ENCODE measurements at regions not wholly inside any gene's neighbourhood (a gene's known extent, or its start where the extent isn't known, plus 50 kb on each side); places are given as distances from the start of the nearest gene placed in this dataset.
"Not testable (repeated sequence)": the region's sequence is repeated elsewhere in the genome, so short reads cannot be mapped to it uniquely, and the experiment has no call there.

DNA sequence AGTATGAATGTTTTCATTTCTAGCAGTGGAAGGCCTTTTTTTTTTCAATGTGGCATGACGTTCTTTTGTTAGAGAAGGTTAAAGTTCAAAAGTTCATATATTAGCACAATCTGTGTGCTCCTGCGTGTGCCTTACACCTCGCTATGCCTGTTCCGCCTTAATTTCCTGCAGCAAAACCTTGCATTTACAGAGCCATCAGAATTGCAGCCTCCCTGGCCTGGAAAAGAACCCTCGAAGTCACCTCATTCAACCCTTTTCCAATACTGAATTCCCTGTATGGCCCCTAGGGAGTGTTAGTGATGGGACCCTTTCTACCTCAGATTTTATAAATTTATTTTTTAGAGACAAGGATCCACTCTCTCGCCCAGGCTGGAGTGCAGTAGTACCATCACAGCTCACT, 103.5 kb upstream of the ZNF438 start:
- Histone ChIP-seq H3K27ac (ENCODE audit: low read depth, low read length) (no peak overlapping the region), H3K27me3 (ENCODE audit: insufficient read depth, low read length) (no peaks in the 10 kb centered on the region), H3K36me3 (ENCODE audit: insufficient read depth, low read length) (no peaks in the 10 kb centered on the region), H3K4me3 (ENCODE audit: low read length in 2 of 2) (no peak overlapping the region), H3K9me3 (ENCODE audit: control insufficient read depth in 1 of 2, low read length in 2 of 2) (no peaks in the 10 kb centered on the region), H3K4me1 (ENCODE audit: insufficient read depth, low read length) (peaks cover 37% of the 10 kb centered on the region)
- intact Hi-C loops (cut with micrococcal nuclease): no loop called here
- ChIA-PET CTCF (ENCODE audit: partially characterized antibody) (interaction anchor here (0.9 kb wide), 1 partner anchor 52 kb away, joined by 3 read pairs; no protein-coding TSS in a partner anchor), POLR2A (ENCODE audit: partially characterized antibody) (no interaction called here)
- no peaks in the 10 kb centered on the region for H3K27me3 Mint-ChIP-seq
- no peak for DNase-seq
- peak overlapping the region; percentile 31 to 89 (median 70) for H3K27ac Mint-ChIP-seq
- H3K4me3 Mint-ChIP-seq: peak overlapping the region; percentile 42 to 85 (median 80)
- H3K9me3 Mint-ChIP-seq: no peaks in the 10 kb centered on the region
- H3K36me3 Mint-ChIP-seq: no peaks in the 10 kb centered on the region
- peaks cover 23 to 51% (median 35%) of the 10 kb centered on the region in 4 donors for H3K4me1 Mint-ChIP-seq

DNA sequence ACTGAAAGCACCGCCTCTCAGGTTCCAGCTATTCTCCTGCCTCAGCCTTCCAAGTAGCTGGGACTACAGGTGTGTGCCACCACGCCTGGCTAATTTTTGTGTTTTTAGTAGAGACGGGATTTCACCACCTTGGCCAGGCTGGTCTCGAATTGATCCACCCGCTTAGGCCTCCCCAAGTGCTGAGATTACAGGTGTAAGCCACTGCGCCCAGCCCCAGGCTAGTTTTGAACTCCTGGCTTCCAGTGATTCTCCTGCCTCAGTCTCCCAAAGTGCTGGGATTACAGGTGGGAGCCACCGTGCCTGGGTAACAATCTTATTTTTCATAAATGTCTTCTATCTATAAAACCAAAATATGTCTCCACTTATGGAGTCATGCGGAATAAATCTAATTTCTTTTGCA, 104.1 kb upstream of the ZNF438 start:
- H3K27ac ChIP-seq (ENCODE audit: low read depth, low read length); H3K36me3 Mint-ChIP-seq; H3K9me3 ChIP-seq (ENCODE audit: control insufficient read depth in 1 of 2, low read length in 2 of 2); H3K27me3 ChIP-seq (ENCODE audit: insufficient read depth, low read length); intact Hi-C loops (cut with micrococcal nuclease); H3K9me3 Mint-ChIP-seq; H3K36me3 ChIP-seq (ENCODE audit: insufficient read depth, low read length); H3K27me3 Mint-ChIP-seq; H3K4me3 ChIP-seq (ENCODE audit: low read length in 2 of 2); DNase-seq: not testable (repeated sequence)
- Mint-ChIP-seq H3K4me3 (peak overlapping the region in 4 of 8 donors; percentile 15 to 34 (median 24)), H3K4me1 (peaks cover 23 to 51% (median 35%) of the 10 kb centered on the region in 4 donors), H3K27ac (peak overlapping the region in 6 of 7 donors; percentile 12 to 91 (median 31))
- H3K4me1 ChIP-seq (ENCODE audit: insufficient read depth, low read length): peaks cover 37% of the 10 kb centered on the region
- ChIA-PET POLR2A (ENCODE audit: partially characterized antibody) (interaction anchor here (1.6 kb wide), 1 partner anchor 104 kb away, joined by 7 read pairs; the partner anchor contains the start of gene ZNF438), CTCF (ENCODE audit: partially characterized antibody) (interaction anchor here (0.8 kb wide), 1 partner anchor 104 kb away, joined by 3 read pairs; the partner anchor contains the start of gene ZNF438)

DNA sequence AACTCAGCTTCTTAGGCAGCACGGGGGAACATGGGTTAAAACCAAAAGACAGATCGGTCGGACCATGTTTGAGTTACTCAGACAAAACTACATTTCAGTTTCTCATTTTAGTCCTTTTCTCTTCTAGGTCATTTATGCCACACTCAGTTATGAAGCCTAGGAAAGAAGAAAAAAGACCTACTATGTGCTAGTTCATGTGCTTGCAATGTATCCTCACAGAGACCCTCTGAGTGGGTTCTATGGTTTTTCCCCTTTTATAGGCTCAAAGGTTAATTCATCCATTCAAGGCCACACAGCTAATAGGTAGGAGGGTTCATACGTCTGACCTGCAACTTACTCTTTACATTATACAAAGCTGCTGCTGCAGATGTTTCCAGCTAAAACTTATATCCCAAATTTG, 104.7 kb upstream of the ZNF438 start:
- Histone ChIP-seq H3K36me3 (ENCODE audit: insufficient read depth, low read length) (no peaks in the 10 kb centered on the region), H3K4me3 (ENCODE audit: low read length in 2 of 2) (no peak overlapping the region), H3K27me3 (ENCODE audit: insufficient read depth, low read length) (no peaks in the 10 kb centered on the region), H3K4me1 (ENCODE audit: insufficient read depth, low read length) (peaks cover 37% of the 10 kb centered on the region), H3K9me3 (ENCODE audit: control insufficient read depth in 1 of 2, low read length in 2 of 2) (no peaks in the 10 kb centered on the region), H3K27ac (ENCODE audit: low read depth, low read length) (no peak overlapping the region)
- Mint-ChIP-seq H3K4me1 (peaks cover 23 to 51% (median 35%) of the 10 kb centered on the region in 4 donors), H3K27me3 (no peaks in the 10 kb centered on the region), H3K36me3 (no peaks in the 10 kb centered on the region), H3K27ac (peak overlapping the region in 5 of 7 donors; percentile 17 to 91 (median 45)), H3K4me3 (peak overlapping the region in 2 of 8 donors; percentile 6 to 15), H3K9me3 (no peaks in the 10 kb centered on the region)
- POLR2A ChIA-PET (ENCODE audit: partially characterized antibody): interaction anchor here (1.6 kb wide), 1 partner anchor 104 kb away, joined by 7 read pairs; the partner anchor contains the start of gene ZNF438
- intact Hi-C loops (cut with micrococcal nuclease): no loop called here
- DNase-seq: no peak
- CTCF ChIA-PET (ENCODE audit: partially characterized antibody): interaction anchor here (0.8 kb wide), 1 partner anchor 105 kb away, joined by 3 read pairs; the partner anchor contains the start of gene ZNF438

DNA sequence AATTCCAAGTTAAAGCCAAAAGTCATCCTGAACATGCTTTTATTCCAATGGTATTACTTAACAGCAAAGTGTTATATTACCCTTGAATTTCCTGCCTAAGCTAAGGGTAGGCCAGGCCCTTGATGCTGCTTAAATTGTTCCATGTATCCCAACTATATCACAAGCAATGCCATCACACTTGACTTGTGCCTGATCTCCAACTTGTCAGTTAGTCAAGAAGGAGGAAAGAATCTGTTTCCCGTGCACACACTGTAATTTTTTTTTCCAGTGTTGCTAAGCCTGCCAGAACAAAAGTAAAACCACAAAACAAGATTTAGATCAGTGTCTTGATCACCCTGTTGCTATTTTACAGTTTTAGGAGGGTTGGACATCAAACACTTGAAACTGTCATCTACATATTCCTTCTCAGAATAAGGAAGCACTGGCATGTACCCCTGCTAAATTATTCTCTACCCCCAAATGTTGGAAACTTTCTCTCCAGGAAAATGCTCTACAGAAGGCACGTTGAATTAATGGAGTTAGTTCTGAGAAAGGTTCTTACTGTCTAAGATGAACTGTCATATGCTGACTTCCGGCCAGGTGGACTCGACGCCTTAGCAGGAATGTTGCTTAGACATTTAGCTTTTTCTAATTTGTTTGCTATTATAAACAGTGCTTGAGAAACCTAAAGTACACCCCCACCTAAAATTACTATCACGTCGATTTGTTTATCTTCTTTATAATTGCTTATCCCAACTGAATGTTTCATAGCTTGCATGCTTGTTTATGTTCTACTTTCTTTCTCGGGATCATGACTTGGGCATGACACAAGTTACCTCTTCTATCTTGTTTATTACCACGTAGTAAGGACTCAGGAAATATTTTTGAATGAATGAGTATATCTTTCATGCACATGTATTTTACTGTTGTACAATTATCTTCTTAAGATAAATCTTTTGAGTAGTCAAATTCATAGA, 105.5 kb upstream of the ZNF438 start:
- Histone ChIP-seq H3K4me1 (ENCODE audit: insufficient read depth, low read length) (peaks cover 37% of the 10 kb centered on the region), H3K9me3 (ENCODE audit: control insufficient read depth in 1 of 2, low read length in 2 of 2) (no peaks in the 10 kb centered on the region), H3K36me3 (ENCODE audit: insufficient read depth, low read length) (no peaks in the 10 kb centered on the region), H3K4me3 (ENCODE audit: low read length in 2 of 2) (no peak overlapping the region), H3K27ac (ENCODE audit: low read depth, low read length) (no peak overlapping the region), H3K27me3 (ENCODE audit: insufficient read depth, low read length) (no peaks in the 10 kb centered on the region)
- peak overlapping the region; percentile 18 to 91 (median 59) for H3K27ac Mint-ChIP-seq
- no peaks in the 10 kb centered on the region for H3K36me3 Mint-ChIP-seq
- ChIA-PET CTCF (ENCODE audit: partially characterized antibody) (no interaction called here), POLR2A (ENCODE audit: partially characterized antibody) (interaction anchor here (1.3 to 1.6 kb wide), 2 partner anchors 105 kb away, joined by 5 to 7 read pairs; partner anchors contain the start of gene ZNF438)
- peak overlapping the region; percentile 5 to 53 (median 26) for H3K4me3 Mint-ChIP-seq
- intact Hi-C loops (cut with micrococcal nuclease): no loop called here
- H3K9me3 Mint-ChIP-seq: no peaks in the 10 kb centered on the region
- peak in 4 of 5 donors; percentile 20 to 31 (median 27) for DNase-seq
- H3K27me3 Mint-ChIP-seq: no peaks in the 10 kb centered on the region
- H3K4me1 Mint-ChIP-seq: peaks cover 23 to 51% (median 35%) of the 10 kb centered on the region in 4 donors

DNA sequence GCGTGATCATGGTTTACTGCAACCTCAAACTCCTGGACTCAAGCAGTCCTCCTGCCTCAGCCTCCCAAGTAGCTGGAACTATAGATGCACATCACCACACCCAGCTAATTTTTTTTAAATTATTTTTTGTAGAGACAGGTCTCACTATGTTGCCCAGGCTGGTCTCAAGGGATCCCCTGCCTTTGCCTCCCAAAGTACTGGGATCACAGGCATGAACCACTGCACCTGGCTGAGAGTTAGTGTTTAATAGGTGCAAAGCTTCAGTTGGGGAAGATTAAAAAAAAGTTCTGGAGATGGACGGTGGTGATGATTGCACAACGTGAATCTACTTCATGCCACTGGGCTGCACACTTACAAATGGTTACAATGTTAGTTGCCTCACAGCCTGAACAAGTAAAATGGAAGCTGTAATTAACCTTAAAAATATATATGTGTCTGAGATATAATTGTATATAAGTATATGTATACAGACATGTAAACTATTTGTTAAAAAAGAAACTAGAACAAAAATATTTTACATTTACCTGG, 106.4 kb upstream of the ZNF438 start:
- H3K27me3 ChIP-seq (ENCODE audit: insufficient read depth, low read length): no peaks in the 10 kb centered on the region
- no peak for DNase-seq
- POLR2A ChIA-PET (ENCODE audit: partially characterized antibody): interaction anchor here (1.3 kb wide), 1 partner anchor 106 kb away, joined by 5 read pairs; the partner anchor contains the start of gene ZNF438

DNA sequence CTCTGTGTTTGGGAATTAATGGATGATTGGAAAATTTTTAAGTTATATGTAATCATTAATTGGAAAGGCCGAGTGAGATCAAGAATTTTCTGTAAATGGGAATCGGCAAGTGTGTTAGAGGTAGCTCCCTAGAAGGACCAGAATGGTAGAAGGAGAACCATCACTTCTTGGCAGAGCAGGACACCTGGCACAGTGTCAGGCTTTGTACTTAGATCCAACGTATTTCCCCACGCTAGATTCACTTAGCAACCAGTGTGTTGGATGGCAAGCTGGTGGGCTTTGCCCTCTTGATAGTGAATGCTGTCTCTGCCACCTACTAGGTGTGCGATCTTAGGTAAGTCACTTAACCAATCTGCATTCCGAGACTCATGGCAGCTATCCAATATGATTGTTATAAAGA, 107.8 kb upstream of the ZNF438 start:
- Histone ChIP-seq H3K27me3 (ENCODE audit: insufficient read depth, low read length) (no peaks in the 10 kb centered on the region), H3K9me3 (ENCODE audit: control insufficient read depth in 1 of 2, low read length in 2 of 2) (no peaks in the 10 kb centered on the region), H3K4me1 (ENCODE audit: insufficient read depth, low read length) (peaks cover 28% of the 10 kb centered on the region), H3K4me3 (ENCODE audit: low read length in 2 of 2) (no peak overlapping the region), H3K36me3 (ENCODE audit: insufficient read depth, low read length) (no peaks in the 10 kb centered on the region), H3K27ac (ENCODE audit: low read depth, low read length) (no peak overlapping the region)
- no peak for DNase-seq
- intact Hi-C loops (cut with micrococcal nuclease): no loop called here
- POLR2A ChIA-PET (ENCODE audit: partially characterized antibody): no interaction called here
- Mint-ChIP-seq H3K9me3 (no peaks in the 10 kb centered on the region), H3K4me3 (no peak overlapping the region), H3K36me3 (no peaks in the 10 kb centered on the region), H3K27me3 (no peaks in the 10 kb centered on the region), H3K4me1 (peaks cover 19 to 31% (median 27%) of the 10 kb centered on the region in 4 donors), H3K27ac (no peak overlapping the region)
- CTCF ChIA-PET (ENCODE audit: partially characterized antibody): no interaction called here

More for the DNA sequence above, 106.4 kb upstream of the ZNF438 start:
- Mint-ChIP-seq H3K27me3 (no peaks in the 10 kb centered on the region), H3K4me3 (no peak overlapping the region), H3K36me3 (no peaks in the 10 kb centered on the region), H3K9me3 (no peaks in the 10 kb centered on the region), H3K4me1 (peaks cover 19 to 44% (median 33%) of the 10 kb centered on the region in 4 donors), H3K27ac (peak overlapping the region in 1 of 7 donors; percentile 9)
- Histone ChIP-seq H3K9me3 (ENCODE audit: control insufficient read depth in 1 of 2, low read length in 2 of 2) (no peaks in the 10 kb centered on the region), H3K4me1 (ENCODE audit: insufficient read depth, low read length) (peaks cover 37% of the 10 kb centered on the region), H3K27ac (ENCODE audit: low read depth, low read length) (no peak overlapping the region), H3K36me3 (ENCODE audit: insufficient read depth, low read length) (no peaks in the 10 kb centered on the region), H3K4me3 (ENCODE audit: low read length in 2 of 2) (no peak overlapping the region)
- intact Hi-C loops (cut with micrococcal nuclease): no loop called here
- CTCF ChIA-PET (ENCODE audit: partially characterized antibody): no interaction called here

DNA sequence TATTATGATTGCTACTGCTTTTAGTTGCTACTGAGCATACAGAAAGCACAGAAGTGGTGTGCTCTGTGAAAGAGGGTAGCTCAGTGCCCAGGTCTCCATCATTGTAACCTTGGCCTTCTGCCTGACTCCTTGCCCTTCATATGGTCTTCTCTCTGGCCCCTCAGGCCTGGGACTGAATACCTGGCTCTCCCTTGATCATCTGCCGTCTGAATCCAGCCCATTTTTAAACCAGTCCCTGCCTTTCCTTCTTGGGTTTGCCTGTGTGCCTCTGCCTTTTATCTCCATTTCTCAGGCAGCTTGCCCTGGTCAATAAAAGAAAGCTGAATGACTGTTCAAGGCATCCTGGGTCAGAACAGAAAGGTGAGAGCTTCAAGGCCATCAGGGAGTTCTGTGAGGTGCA, 109.1 kb upstream of the ZNF438 start:
- H3K4me3 ChIP-seq (ENCODE audit: low read length in 2 of 2): no peak overlapping the region
- ChIA-PET CTCF (ENCODE audit: partially characterized antibody) (interaction anchor here (0.6 kb wide), 1 partner anchor 712 kb away, joined by 4 read pairs; no protein-coding TSS in a partner anchor), POLR2A (ENCODE audit: partially characterized antibody) (no interaction called here)
- Mint-ChIP-seq H3K36me3 (no peaks in the 10 kb centered on the region), H3K27me3 (peaks cover 0 to 5% of the 10 kb centered on the region in 2 donors), H3K4me1 (peaks cover 15 to 20% (median 17%) of the 10 kb centered on the region in 4 donors), H3K9me3 (no peaks in the 10 kb centered on the region), H3K27ac (no peak overlapping the region), H3K4me3 (no peak overlapping the region)
- intact Hi-C loops (cut with micrococcal nuclease): no loop called here
- H3K9me3 ChIP-seq (ENCODE audit: control insufficient read depth in 1 of 2, low read length in 2 of 2): no peaks in the 10 kb centered on the region
- no peak overlapping the region for H3K27ac ChIP-seq (ENCODE audit: low read depth, low read length)
- peaks cover 19% of the 10 kb centered on the region for H3K4me1 ChIP-seq (ENCODE audit: insufficient read depth, low read length)
- H3K36me3 ChIP-seq (ENCODE audit: insufficient read depth, low read length): no peaks in the 10 kb centered on the region
- no peaks in the 10 kb centered on the region for H3K27me3 ChIP-seq (ENCODE audit: insufficient read depth, low read length)
- no peak for DNase-seq
